ENCODE measurements at regions not wholly inside any gene's neighbourhood (a gene's known extent, or its start where the extent isn't known, plus 50 kb on each side); places are given as distances from the start of the nearest gene placed in this dataset.

DNA sequence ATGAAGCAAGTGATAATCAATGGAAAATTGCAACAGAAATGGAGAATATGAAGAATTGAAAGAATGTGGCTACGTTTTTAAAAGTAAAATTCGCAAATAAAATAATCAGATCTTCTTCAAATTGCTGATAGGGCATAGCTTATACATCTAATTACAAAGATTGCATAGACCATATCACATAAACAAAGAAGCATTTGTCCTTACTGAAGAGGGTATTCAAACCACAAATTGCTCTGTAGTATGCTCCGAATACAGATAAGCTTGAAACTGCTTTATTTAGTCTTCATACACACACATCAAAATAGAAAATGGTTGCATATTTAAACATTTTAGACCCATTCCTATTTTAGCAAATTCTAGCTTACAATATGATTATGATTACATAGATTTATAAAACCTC lies 206.7 kb upstream of the SLIT2 start:
- no peak for DNase-seq
- no peaks in the 10 kb centered on the region for H3K36me3 ChIP-seq
- no peak overlapping the region for H3K27ac ChIP-seq
- no peak overlapping the region for H3K4me3 ChIP-seq
- TF ChIP-seq POLR2A (IDR thresholded peaks at IDR 0.05): no peak
- TF ChIP-seq, protein P1, sequence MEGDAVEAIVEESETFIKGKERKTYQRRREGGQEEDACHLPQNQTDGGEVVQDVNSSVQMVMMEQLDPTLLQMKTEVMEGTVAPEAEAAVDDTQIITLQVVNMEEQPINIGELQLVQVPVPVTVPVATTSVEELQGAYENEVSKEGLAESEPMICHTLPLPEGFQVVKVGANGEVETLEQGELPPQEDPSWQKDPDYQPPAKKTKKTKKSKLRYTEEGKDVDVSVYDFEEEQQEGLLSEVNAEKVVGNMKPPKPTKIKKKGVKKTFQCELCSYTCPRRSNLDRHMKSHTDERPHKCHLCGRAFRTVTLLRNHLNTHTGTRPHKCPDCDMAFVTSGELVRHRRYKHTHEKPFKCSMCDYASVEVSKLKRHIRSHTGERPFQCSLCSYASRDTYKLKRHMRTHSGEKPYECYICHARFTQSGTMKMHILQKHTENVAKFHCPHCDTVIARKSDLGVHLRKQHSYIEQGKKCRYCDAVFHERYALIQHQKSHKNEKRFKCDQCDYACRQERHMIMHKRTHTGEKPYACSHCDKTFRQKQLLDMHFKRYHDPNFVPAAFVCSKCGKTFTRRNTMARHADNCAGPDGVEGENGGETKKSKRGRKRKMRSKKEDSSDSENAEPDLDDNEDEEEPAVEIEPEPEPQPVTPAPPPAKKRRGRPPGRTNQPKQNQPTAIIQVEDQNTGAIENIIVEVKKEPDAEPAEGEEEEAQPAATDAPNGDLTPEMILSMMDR (IDR thresholded peaks at IDR 0.05 in 8 of 11, conservative IDR thresholded peaks at IDR 0.05 in 3 of 11): no peak
- TF ChIP-seq POLR2AphosphoS5 (IDR thresholded peaks at IDR 0.05): no peak
- 77 to 93% (median 80%) methylated on average over 3 of the region's 3 CpGs for WGBS, 5 donors
- intact Hi-C loops (cut with DNase I; ENCODE audit: low total_unique reads): no loop called here
- H3K27me3 ChIP-seq (replicated peaks in 1 of 7): no peaks in the 10 kb centered on the region
- no peaks in the 10 kb centered on the region for H3K4me1 ChIP-seq
- H3K9me3 ChIP-seq: peaks cover 0 to 3% (median 0%) of the 10 kb centered on the region in 8 donors

DNA sequence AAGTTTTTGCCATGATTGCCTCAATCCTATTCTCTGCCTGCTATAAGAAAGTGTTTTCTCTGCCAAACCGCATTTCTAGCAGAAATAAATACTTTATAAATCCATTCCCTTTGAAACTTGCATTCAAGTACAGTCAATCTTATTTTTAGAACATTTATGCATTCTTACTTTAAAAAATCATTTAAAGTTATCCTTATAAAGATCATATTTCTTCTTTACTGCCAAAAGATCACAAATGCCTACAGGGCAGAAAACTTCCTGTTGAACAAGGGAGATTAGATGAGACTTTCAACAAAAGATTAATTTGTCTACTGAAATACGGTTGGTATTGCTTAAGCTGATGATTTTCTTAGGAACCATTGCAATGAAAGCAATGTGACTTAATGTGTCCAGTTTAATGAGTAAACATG lies 207.2 kb upstream of the SLIT2 start:
- H3K4me3 ChIP-seq: no peak overlapping the region
- WGBS, 5 donors: 51 to 59% (median 55%) methylated on average over 2 of the region's 2 CpGs
- TF ChIP-seq, protein P1 (IDR thresholded peaks at IDR 0.05 in 8 of 11, conservative IDR thresholded peaks at IDR 0.05 in 3 of 11): no peak
- no peak for TF ChIP-seq POLR2AphosphoS5 (IDR thresholded peaks at IDR 0.05)
- TF ChIP-seq POLR2A (IDR thresholded peaks at IDR 0.05): no peak
- no peak for DNase-seq
- no peaks in the 10 kb centered on the region for H3K27me3 ChIP-seq (replicated peaks in 1 of 7)
- H3K4me1 ChIP-seq: no peaks in the 10 kb centered on the region
- peaks cover 0 to 3% (median 0%) of the 10 kb centered on the region in 8 donors for H3K9me3 ChIP-seq
- intact Hi-C loops (cut with DNase I; ENCODE audit: low total_unique reads): no loop called here
- no peak overlapping the region for H3K27ac ChIP-seq
- no peaks in the 10 kb centered on the region for H3K36me3 ChIP-seq

DNA sequence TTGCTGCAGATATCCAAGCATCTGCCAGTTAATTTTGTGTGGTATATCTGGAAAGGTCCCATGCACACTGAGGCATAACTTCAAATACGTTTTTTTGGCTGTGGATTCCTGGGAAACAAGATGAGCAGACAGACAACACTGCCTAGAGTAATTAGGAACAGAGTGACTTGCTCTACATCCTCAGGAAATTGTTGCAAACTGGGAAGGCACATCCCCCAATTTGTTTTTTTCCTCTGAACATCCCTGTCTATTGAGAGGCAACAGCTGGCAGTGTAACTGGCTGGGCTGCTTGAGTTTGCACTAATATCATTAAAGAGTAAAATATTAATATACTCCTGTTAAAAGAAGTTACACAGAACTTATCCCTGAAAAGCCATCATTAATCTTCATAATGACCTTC lies 207.7 kb upstream of the SLIT2 start:
- TF ChIP-seq POLR2A (IDR thresholded peaks at IDR 0.05) (no peak), POLR2AphosphoS5 (IDR thresholded peaks at IDR 0.05) (no peak)
- TF ChIP-seq, protein P1 (IDR thresholded peaks at IDR 0.05 in 8 of 11, conservative IDR thresholded peaks at IDR 0.05 in 3 of 11): no peak

DNA sequence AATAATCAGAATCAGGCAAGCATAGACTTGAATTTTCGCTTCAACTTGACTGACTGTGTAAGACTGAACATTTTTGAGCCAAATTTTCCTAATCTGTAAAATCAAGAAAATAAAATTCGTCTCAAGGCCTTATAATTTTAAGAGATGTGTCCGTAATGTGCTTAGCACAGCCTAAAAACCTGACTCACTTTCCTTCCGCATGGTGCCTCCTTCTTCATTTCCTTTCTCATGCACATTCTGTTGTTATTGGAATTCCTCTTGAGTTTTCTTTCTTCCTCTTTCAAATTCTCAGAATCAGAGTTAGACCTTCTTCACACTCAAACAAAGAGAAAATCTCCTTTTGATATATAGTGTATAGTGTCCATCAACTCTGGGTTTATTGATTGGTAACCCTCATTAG lies 208.9 kb upstream of the SLIT2 start:
- Histone ChIP-seq H3K36me3 (no peaks in the 10 kb centered on the region), H3K27ac (no peak overlapping the region)

More for the DNA sequence above, 207.7 kb upstream of the SLIT2 start:
- Histone ChIP-seq H3K4me1 (no peaks in the 10 kb centered on the region), H3K27me3 (replicated peaks in 1 of 7) (no peaks in the 10 kb centered on the region), H3K9me3 (peaks cover 0 to 3% (median 0%) of the 10 kb centered on the region in 8 donors), H3K4me3 (no peak overlapping the region), H3K27ac (peak overlapping the region in 2 of 8 donors; percentile 3 to 4), H3K36me3 (no peaks in the 10 kb centered on the region)
- 11 to 42% (median 26%) methylated on average over 1 of the region's 1 CpG for WGBS, 5 donors
- intact Hi-C loops (cut with DNase I; ENCODE audit: low total_unique reads): no loop called here
- no peak for DNase-seq

More for the DNA sequence above, 208.9 kb upstream of the SLIT2 start:
- intact Hi-C loops (cut with DNase I; ENCODE audit: low total_unique reads): no loop called here
- no peak overlapping the region for H3K4me3 ChIP-seq
- H3K4me1 ChIP-seq: no peaks in the 10 kb centered on the region
- 61 to 73% (median 64%) methylated on average over 4 of the region's 4 CpGs for WGBS, 5 donors
- TF ChIP-seq POLR2AphosphoS5 (IDR thresholded peaks at IDR 0.05): no peak
- TF ChIP-seq POLR2A (IDR thresholded peaks at IDR 0.05): no peak
- TF ChIP-seq, protein P1 (IDR thresholded peaks at IDR 0.05 in 8 of 11, conservative IDR thresholded peaks at IDR 0.05 in 3 of 11): no peak
- no peak for DNase-seq
- peaks cover 0 to 3% (median 0%) of the 10 kb centered on the region in 8 donors for H3K9me3 ChIP-seq
- H3K27me3 ChIP-seq (replicated peaks in 1 of 7): no peaks in the 10 kb centered on the region
